KMS-11 (cell line): ENCODE measurements at regions not wholly inside any gene's neighbourhood (a gene's known extent, or its start where the extent isn't known, plus 50 kb on each side); places are given as distances from the start of the nearest gene placed in this dataset.
"Not testable (repeated sequence)": the region's sequence is repeated elsewhere in the genome, so short reads cannot be mapped to it uniquely, and the experiment has no call there.

Experiments
- H2AFZ ChIP-seq: fragments of 200-600 bp; sonication (generic); 2 replicates; pipeline ENCODE4 v1.6.1; 2016; ENCODE audit warnings: antibody characterized with exemption, mixed run types, low read depth
- H3K27ac ChIP-seq: fragments of 200-600 bp; sonication (generic); 2 replicates; pipeline ENCODE4 v1.6.1; 2016; ENCODE audit warnings: mild to moderate bottlenecking, mixed run types
- H3K27me3 ChIP-seq: fragments of 200-600 bp; sonication (generic); 2 replicates; pipeline ENCODE4 v1.6.1; 2017; ENCODE audit warnings: mild to moderate bottlenecking, low read depth, mixed run types, moderate library complexity; ENCODE audit not compliant: insufficient read depth
- H3K36me3 ChIP-seq: fragments of 200-600 bp; sonication (generic); 2 replicates; pipeline ENCODE4 v1.6.1; 2017; ENCODE audit warnings: mild to moderate bottlenecking, mixed run types; ENCODE audit not compliant: insufficient read depth
- H3K4me1 ChIP-seq: fragments of 200-600 bp; sonication (generic); 2 replicates; pipeline ENCODE4 v1.6.1; 2016; ENCODE audit warnings: mild to moderate bottlenecking, low read depth, mixed run types; ENCODE audit not compliant: poor library complexity, severe bottlenecking
- H3K4me2 ChIP-seq: fragments of 200-600 bp; sonication (generic); 2 replicates; pipeline ENCODE4 v1.7.0; 2016; ENCODE audit warnings: mild to moderate bottlenecking, mixed run types
- H3K4me3 ChIP-seq: fragments of 200-600 bp; sonication (generic); IDR thresholded peaks from 2 replicates; pipeline ENCODE4 v1.6.1; 2017; ENCODE audit warnings: low read depth, low read length, mixed read lengths; ENCODE audit not compliant: insufficient read depth
- H3K79me2 ChIP-seq: fragments of 200-600 bp; sonication (generic); 2 replicates; pipeline ENCODE4 v1.6.1; 2016; ENCODE audit warnings: low read depth, mixed run types; ENCODE audit not compliant: insufficient read depth
- H3K9ac ChIP-seq: fragments of 200-600 bp; sonication (generic); 2 replicates; pipeline ENCODE4 v1.6.1; 2016; ENCODE audit warnings: mild to moderate bottlenecking, mixed run types
- H4K20me1 ChIP-seq: fragments of 200-600 bp; sonication (generic); 2 replicates; pipeline ENCODE4 v1.6.1; 2016; ENCODE audit warnings: mild to moderate bottlenecking, mixed run types; ENCODE audit not compliant: insufficient read depth
- TF ChIP-seq, protein P1 (sequence below): fragments of 200-600 bp; sonication (generic); conservative IDR thresholded peaks from 2 replicates; pipeline ENCODE4 v1.6.1; 2017; ENCODE audit warnings: low read depth, mild to moderate bottlenecking, antibody characterized with exemption, low read length, moderate library complexity, mixed read lengths

GRCh38 chr4:103422467-103423219 lies 224.5 kb upstream of the CENPE start:
- Histone ChIP-seq H3K9ac (no peak overlapping the region), H2AFZ (no peak overlapping the region), H3K36me3 (no peaks in the 10 kb centered on the region), H3K27me3 (no peaks in the 10 kb centered on the region), H4K20me1 (no peaks in the 10 kb centered on the region), H3K79me2 (no peaks in the 10 kb centered on the region), H3K4me3 (no peak overlapping the region), H3K27ac (no peak overlapping the region), H3K4me2 (no peak overlapping the region), H3K4me1 (no peaks in the 10 kb centered on the region)
- TF ChIP-seq, protein P1, sequence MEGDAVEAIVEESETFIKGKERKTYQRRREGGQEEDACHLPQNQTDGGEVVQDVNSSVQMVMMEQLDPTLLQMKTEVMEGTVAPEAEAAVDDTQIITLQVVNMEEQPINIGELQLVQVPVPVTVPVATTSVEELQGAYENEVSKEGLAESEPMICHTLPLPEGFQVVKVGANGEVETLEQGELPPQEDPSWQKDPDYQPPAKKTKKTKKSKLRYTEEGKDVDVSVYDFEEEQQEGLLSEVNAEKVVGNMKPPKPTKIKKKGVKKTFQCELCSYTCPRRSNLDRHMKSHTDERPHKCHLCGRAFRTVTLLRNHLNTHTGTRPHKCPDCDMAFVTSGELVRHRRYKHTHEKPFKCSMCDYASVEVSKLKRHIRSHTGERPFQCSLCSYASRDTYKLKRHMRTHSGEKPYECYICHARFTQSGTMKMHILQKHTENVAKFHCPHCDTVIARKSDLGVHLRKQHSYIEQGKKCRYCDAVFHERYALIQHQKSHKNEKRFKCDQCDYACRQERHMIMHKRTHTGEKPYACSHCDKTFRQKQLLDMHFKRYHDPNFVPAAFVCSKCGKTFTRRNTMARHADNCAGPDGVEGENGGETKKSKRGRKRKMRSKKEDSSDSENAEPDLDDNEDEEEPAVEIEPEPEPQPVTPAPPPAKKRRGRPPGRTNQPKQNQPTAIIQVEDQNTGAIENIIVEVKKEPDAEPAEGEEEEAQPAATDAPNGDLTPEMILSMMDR, result no peak

- Histone ChIP-seq H3K79me2 (no peaks in the 10 kb centered on the region), H3K4me2 (no peak overlapping the region), H3K4me1 (no peaks in the 10 kb centered on the region), H3K4me3 (no peak overlapping the region), H4K20me1 (no peaks in the 10 kb centered on the region), H2AFZ (no peak overlapping the region), H3K27me3 (no peaks in the 10 kb centered on the region), H3K27ac (no peak overlapping the region), H3K36me3 (no peaks in the 10 kb centered on the region), H3K9ac (no peak overlapping the region)
- TF ChIP-seq, protein P1, result no peak
Observed at GRCh38 chr4:103415801-103416200, 217.7 kb upstream of the CENPE start.

- H3K4me2 ChIP-seq, H3K36me3 ChIP-seq, H4K20me1 ChIP-seq, H3K27me3 ChIP-seq, H3K4me3 ChIP-seq, H3K9ac ChIP-seq, H3K79me2 ChIP-seq, H2AFZ ChIP-seq, H3K4me1 ChIP-seq, H3K27ac ChIP-seq: not testable (repeated sequence)
Observed at GRCh38 chr4:103412646-103413045, 214.5 kb upstream of the CENPE start.

DNA sequence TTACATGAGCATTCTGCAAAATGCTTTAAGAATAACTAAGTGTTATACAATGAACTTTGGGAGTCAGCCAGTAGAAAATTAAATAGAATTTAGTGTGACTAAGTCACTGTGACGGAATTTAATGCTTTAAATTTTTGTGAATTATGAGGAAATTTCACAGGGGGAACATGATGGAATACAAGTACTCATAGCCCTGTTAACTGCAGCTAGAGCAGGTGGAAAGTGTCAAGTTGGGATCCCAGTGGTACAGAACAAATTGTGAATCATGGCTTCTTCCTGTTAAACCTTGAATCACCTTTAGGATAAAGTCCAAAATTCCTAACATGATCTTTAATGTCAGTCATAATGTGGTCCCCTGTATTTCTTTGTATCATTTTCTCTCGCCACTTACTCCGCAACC lies 212.2 kb upstream of the CENPE start:
- no peaks in the 10 kb centered on the region for H3K36me3 ChIP-seq

DNA sequence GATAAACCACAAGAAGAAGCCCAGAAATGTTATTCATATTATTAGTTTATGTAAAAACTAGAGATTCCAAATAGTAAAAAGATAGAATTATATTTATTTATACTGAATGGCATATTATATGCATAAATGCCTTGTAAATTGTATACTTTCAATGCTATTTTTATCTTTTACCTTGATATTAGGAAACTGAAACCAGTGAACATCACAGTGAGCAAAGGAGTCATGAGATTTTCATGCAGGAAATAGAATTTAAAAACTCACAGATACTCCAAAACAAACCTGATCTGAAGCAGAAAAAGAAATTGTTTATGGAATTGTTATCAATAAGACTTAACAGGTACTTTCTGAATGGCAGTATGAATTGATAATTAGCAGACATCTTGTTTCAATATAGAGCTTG lies 207.3 kb upstream of the CENPE start:
- TF ChIP-seq, protein P1, result no peak
- H2AFZ ChIP-seq, result no peak overlapping the region
- H3K27ac ChIP-seq, result no peak overlapping the region
- no peaks in the 10 kb centered on the region for H4K20me1 ChIP-seq
- H3K4me2 ChIP-seq, result peak overlapping the region; percentile 6; the same call in 1 of the 2 replicates
- H3K4me1 ChIP-seq, result peaks cover 16% of the 10 kb centered on the region
- no peak overlapping the region for H3K9ac ChIP-seq
- no peaks in the 10 kb centered on the region for H3K36me3 ChIP-seq
- no peak overlapping the region for H3K4me3 ChIP-seq
- H3K79me2 ChIP-seq, result no peaks in the 10 kb centered on the region
- no peaks in the 10 kb centered on the region for H3K27me3 ChIP-seq

More for the DNA sequence above, 212.2 kb upstream of the CENPE start:
- no peak overlapping the region for H2AFZ ChIP-seq
- H3K27ac ChIP-seq, result no peak overlapping the region
- no peak overlapping the region for H3K4me3 ChIP-seq
- no peaks in the 10 kb centered on the region for H3K27me3 ChIP-seq
- no peaks in the 10 kb centered on the region for H4K20me1 ChIP-seq
- H3K4me2 ChIP-seq, result no peak overlapping the region
- H3K9ac ChIP-seq, result no peak overlapping the region
- TF ChIP-seq, protein P1, result no peak
- H3K4me1 ChIP-seq, result peaks cover 10% of the 10 kb centered on the region
- H3K79me2 ChIP-seq, result no peaks in the 10 kb centered on the region
